NB4 (cell line): ENCODE measurements at regions not wholly inside any gene's neighbourhood (a gene's known extent, or its start where the extent isn't known, plus 50 kb on each side); places are given as distances from the start of the nearest gene placed in this dataset.

Experiments used
- MAX ChIP-seq: IDR thresholded peaks from 2 replicates; pipeline ENCODE4 v1.6.1; 2011; ENCODE audit warnings: low read depth, low read length
- MYC ChIP-seq: IDR thresholded peaks from 2 replicates; pipeline ENCODE4 v1.6.1; 2011; ENCODE audit warnings: low read depth, low read length
- POLR2A ChIP-seq: IDR thresholded peaks from 2 replicates; pipeline ENCODE4 v1.6.1; 2011; ENCODE audit warnings: mild to moderate bottlenecking; ENCODE audit not compliant: insufficient read length; ENCODE audit errors: extremely low read depth
- TF ChIP-seq, protein P1 (sequence below): IDR thresholded peaks from one replicate; pipeline ENCODE4 v1.5.1; 2012; ENCODE audit warnings: low read depth, low read length

DNA sequence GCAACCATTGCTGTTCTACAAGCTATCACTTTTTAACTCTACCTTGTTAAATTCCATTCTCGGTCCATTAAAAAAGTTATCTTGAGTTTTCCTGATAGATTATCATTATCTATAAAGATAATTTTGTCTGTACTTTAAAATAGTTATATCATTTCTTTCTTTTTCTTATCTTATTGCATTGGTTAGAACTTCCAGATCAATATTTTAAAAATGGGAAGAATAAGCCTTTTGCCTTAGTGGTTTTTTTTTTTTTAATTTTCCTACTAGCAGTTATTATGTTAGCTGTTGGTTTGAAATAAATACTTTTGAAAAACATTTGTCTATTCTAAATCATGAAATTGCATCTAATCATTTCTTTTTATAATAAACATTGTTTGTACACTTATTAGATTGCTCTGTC, 71.0 kb upstream of the ATF3 start:
- no peak for TF ChIP-seq MAX
- no peak for TF ChIP-seq MYC
- TF ChIP-seq, protein P1, sequence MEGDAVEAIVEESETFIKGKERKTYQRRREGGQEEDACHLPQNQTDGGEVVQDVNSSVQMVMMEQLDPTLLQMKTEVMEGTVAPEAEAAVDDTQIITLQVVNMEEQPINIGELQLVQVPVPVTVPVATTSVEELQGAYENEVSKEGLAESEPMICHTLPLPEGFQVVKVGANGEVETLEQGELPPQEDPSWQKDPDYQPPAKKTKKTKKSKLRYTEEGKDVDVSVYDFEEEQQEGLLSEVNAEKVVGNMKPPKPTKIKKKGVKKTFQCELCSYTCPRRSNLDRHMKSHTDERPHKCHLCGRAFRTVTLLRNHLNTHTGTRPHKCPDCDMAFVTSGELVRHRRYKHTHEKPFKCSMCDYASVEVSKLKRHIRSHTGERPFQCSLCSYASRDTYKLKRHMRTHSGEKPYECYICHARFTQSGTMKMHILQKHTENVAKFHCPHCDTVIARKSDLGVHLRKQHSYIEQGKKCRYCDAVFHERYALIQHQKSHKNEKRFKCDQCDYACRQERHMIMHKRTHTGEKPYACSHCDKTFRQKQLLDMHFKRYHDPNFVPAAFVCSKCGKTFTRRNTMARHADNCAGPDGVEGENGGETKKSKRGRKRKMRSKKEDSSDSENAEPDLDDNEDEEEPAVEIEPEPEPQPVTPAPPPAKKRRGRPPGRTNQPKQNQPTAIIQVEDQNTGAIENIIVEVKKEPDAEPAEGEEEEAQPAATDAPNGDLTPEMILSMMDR: no peak
- TF ChIP-seq POLR2A: no peak
